Natural killer cell (primary cell): ENCODE measurements at regions not wholly inside any gene's neighbourhood (a gene's known extent, or its start where the extent isn't known, plus 50 kb on each side); places are given as distances from the start of the nearest gene placed in this dataset.

Source experiments
- ATAC-seq, 3 donors: fragments of 150-1000 bp in 2 of 3; fragments of 200-7000 bp in 1 of 3; cut with Tn5 transposase; 1 replicate in 1 of 3; 2 replicates in 2 of 3; pipeline ENCODE4 v1.10.0; 2021; ENCODE audit warnings: mild to moderate bottlenecking in 2 of 3, moderate library complexity in 2 of 3
- DNase-seq, 2 donors: peaks; one replicate each; pipeline versions ENCODE4 v3.0.0 to v3.0.0-alpha.2; 2013 to 2021; ENCODE audit warnings: mixed read lengths in 1 of 2
- H3K27ac ChIP-seq: one replicate; pipeline ENCODE4 v1.5.1; 2013; ENCODE audit warnings: mild to moderate bottlenecking, low read length
- H3K27me3 ChIP-seq: one replicate; pipeline ENCODE4 v1.6.1; 2013; ENCODE audit warnings: low read length; ENCODE audit not compliant: control insufficient read depth, insufficient read depth
- H3K36me3 ChIP-seq: one replicate; pipeline ENCODE4 v1.6.1; 2013; ENCODE audit warnings: low read length; ENCODE audit not compliant: control insufficient read depth, insufficient read depth
- H3K4me1 ChIP-seq: one replicate; pipeline ENCODE4 v1.6.1; 2013; ENCODE audit warnings: low read length; ENCODE audit not compliant: control insufficient read depth, insufficient read depth
- H3K4me3 ChIP-seq: one replicate; pipeline ENCODE4 v1.5.1; 2013; ENCODE audit warnings: low read length
- H3K9me3 ChIP-seq: one replicate; pipeline ENCODE4 v1.6.1; 2013; ENCODE audit warnings: low read length; ENCODE audit not compliant: control insufficient read depth, insufficient read depth
- H3K27ac Mint-ChIP-seq, 2 donors: one replicate each; pipeline ENCODE4 v1.8.0; 2022; ENCODE audit warnings: mild to moderate bottlenecking in 2 of 2, mixed read lengths in 2 of 2, moderate library complexity in 1 of 2
- H3K27me3 Mint-ChIP-seq, 2 donors: one replicate each; pipeline ENCODE4 v1.8.0; 2022; ENCODE audit warnings: low read depth in 2 of 2, mixed read lengths in 2 of 2
- H3K36me3 Mint-ChIP-seq: one replicate; pipeline ENCODE4 v1.8.0; 2022; ENCODE audit warnings: mixed read lengths
- H3K4me1 Mint-ChIP-seq, 2 donors: one replicate each; pipeline ENCODE4 v1.8.0; 2022; ENCODE audit warnings: mixed read lengths in 2 of 2
- H3K4me3 Mint-ChIP-seq: one replicate; pipeline ENCODE4 v1.8.0; 2022; ENCODE audit warnings: mild to moderate bottlenecking, moderate library complexity, mixed read lengths
- H3K9me3 Mint-ChIP-seq, 2 donors: one replicate each; pipeline ENCODE4 v1.8.0; 2022; ENCODE audit warnings: mixed read lengths in 2 of 2
- WGBS: methylation state at CpG from one replicate; pipeline ENCODE4 v1.1.7; 2013; ENCODE audit warnings: missing lambda C conversion rate; ENCODE audit not compliant: insufficient coverage; 5-methylcytosine and 5-hydroxymethylcytosine counted together
- intact Hi-C: fragments of 100-400 bp; cut with micrococcal nuclease; formaldehyde crosslinking; loops from one replicate; pipeline ENCODE4 v1.14.2; 2022
- TF ChIP-seq, protein P1 (sequence below): fragments of 200-600 bp; IDR thresholded peaks from one replicate; pipeline ENCODE4 v1.8.0; 2022; ENCODE audit warnings: antibody characterized with exemption

DNA sequence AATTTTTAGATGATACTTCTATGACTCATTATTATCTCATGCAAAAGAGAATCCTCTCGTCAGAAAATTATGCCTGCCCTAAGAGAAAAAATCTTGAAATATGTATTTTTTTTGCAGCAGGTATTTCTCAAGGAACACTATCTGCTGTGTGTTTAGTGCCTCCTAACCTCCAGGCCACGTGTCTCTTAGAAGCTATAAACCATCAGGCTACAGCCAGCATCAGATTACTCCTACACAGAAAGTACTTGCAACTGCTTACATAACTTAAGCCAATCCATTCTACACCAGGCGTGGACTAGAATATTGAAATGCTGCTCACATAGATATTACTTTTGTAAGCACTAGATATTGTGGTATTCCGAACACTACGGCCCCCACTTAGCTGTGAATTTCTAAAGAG lies 933.4 kb downstream of the PLA2G4A start:
- Mint-ChIP-seq H3K36me3 (no peaks in the 10 kb centered on the region), H3K4me1 (no peaks in the 10 kb centered on the region), H3K4me3 (no peak overlapping the region), H3K9me3 (peaks cover 13 to 17% of the 10 kb centered on the region in 2 donors), H3K27ac (no peak overlapping the region), H3K27me3 (no peaks in the 10 kb centered on the region)
- H3K36me3 ChIP-seq = no peaks in the 10 kb centered on the region
- no peak overlapping the region for H3K27ac ChIP-seq
- H3K4me1 ChIP-seq = no peaks in the 10 kb centered on the region
- intact Hi-C loops = no loop called here
- WGBS = 56% methylated on average over 4 of the region's 5 CpGs
- no peaks in the 10 kb centered on the region for H3K27me3 ChIP-seq
- TF ChIP-seq, protein P1, sequence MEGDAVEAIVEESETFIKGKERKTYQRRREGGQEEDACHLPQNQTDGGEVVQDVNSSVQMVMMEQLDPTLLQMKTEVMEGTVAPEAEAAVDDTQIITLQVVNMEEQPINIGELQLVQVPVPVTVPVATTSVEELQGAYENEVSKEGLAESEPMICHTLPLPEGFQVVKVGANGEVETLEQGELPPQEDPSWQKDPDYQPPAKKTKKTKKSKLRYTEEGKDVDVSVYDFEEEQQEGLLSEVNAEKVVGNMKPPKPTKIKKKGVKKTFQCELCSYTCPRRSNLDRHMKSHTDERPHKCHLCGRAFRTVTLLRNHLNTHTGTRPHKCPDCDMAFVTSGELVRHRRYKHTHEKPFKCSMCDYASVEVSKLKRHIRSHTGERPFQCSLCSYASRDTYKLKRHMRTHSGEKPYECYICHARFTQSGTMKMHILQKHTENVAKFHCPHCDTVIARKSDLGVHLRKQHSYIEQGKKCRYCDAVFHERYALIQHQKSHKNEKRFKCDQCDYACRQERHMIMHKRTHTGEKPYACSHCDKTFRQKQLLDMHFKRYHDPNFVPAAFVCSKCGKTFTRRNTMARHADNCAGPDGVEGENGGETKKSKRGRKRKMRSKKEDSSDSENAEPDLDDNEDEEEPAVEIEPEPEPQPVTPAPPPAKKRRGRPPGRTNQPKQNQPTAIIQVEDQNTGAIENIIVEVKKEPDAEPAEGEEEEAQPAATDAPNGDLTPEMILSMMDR = no peak
- H3K9me3 ChIP-seq = no peaks in the 10 kb centered on the region
- ATAC-seq = no peak
- DNase-seq = no peak
- H3K4me3 ChIP-seq = no peak overlapping the region

GRCh38 chr1:187763465-187763864 lies 934.7 kb downstream of the PLA2G4A start:
- no peak overlapping the region for H3K4me3 ChIP-seq
- intact Hi-C loops = no loop called here
- H3K4me3 Mint-ChIP-seq = no peak overlapping the region
- H3K36me3 Mint-ChIP-seq = no peaks in the 10 kb centered on the region
- ATAC-seq (no peak), DNase-seq (no peak)
- H3K27me3 Mint-ChIP-seq = no peaks in the 10 kb centered on the region
- TF ChIP-seq, protein P1 = no peak
- no peak overlapping the region for H3K27ac ChIP-seq
- no peaks in the 10 kb centered on the region for H3K4me1 Mint-ChIP-seq
- H3K9me3 Mint-ChIP-seq = peaks cover 18 to 24% of the 10 kb centered on the region in 2 donors
- no peak overlapping the region for H3K27ac Mint-ChIP-seq
- H3K36me3 ChIP-seq = no peaks in the 10 kb centered on the region
- no peaks in the 10 kb centered on the region for H3K27me3 ChIP-seq
- H3K4me1 ChIP-seq = no peaks in the 10 kb centered on the region
- no peaks in the 10 kb centered on the region for H3K9me3 ChIP-seq

GRCh38 chr1:187763976-187764375 lies 935.2 kb downstream of the PLA2G4A start:
- H3K27me3 Mint-ChIP-seq = no peaks in the 10 kb centered on the region
- DNase-seq = no peak
- TF ChIP-seq, protein P1 = no peak
- H3K4me3 Mint-ChIP-seq = no peak overlapping the region
- intact Hi-C loops = no loop called here
- no peaks in the 10 kb centered on the region for H3K4me1 ChIP-seq
- H3K9me3 Mint-ChIP-seq = peaks cover 18 to 24% of the 10 kb centered on the region in 2 donors
- no peaks in the 10 kb centered on the region for H3K9me3 ChIP-seq
- H3K27ac Mint-ChIP-seq = no peak overlapping the region
- 83% methylated on average over 4 of the region's 4 CpGs for WGBS
- no peak overlapping the region for H3K4me3 ChIP-seq
- no peak overlapping the region for H3K27ac ChIP-seq
- H3K36me3 ChIP-seq = no peaks in the 10 kb centered on the region
- no peaks in the 10 kb centered on the region for H3K27me3 ChIP-seq
- ATAC-seq = no peak
- H3K4me1 Mint-ChIP-seq = no peaks in the 10 kb centered on the region
- no peaks in the 10 kb centered on the region for H3K36me3 Mint-ChIP-seq

DNA sequence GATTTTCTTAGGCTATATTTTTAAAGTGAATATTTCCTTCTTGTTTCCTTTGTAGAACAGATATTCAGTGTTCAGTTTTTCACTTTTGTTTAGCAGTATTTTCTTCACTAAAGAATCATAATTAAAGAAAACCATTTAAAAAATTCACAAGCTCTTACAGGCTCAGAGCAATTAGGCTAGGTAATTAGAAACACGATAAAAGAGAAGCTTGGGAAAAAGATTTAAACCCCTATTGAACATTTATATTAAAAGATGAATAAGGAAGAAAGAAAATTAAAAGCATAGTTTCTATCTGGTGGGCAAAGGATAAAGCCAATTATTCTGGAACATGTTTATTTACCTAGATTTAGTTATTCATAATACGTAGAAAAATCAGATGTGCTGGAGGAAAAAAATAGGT lies 942.6 kb downstream of the PLA2G4A start:
- ATAC-seq (no peak), DNase-seq (no peak)
- Histone ChIP-seq H3K4me1 (no peaks in the 10 kb centered on the region), H3K27me3 (no peaks in the 10 kb centered on the region), H3K36me3 (no peaks in the 10 kb centered on the region), H3K4me3 (no peak overlapping the region), H3K27ac (no peak overlapping the region), H3K9me3 (no peaks in the 10 kb centered on the region)
- TF ChIP-seq, protein P1 = no peak
- H3K4me1 Mint-ChIP-seq = no peaks in the 10 kb centered on the region
- H3K4me3 Mint-ChIP-seq = no peak overlapping the region
- no CpG with 5 or more reads among the region's 2 CpGs for WGBS
- intact Hi-C loops = no loop called here
- H3K9me3 Mint-ChIP-seq = peaks cover 16 to 17% of the 10 kb centered on the region in 2 donors
- H3K27me3 Mint-ChIP-seq = no peaks in the 10 kb centered on the region
- H3K36me3 Mint-ChIP-seq = no peaks in the 10 kb centered on the region
- no peak overlapping the region for H3K27ac Mint-ChIP-seq
